ENCODE measurements at regions not wholly inside any gene's neighbourhood (a gene's known extent, or its start where the extent isn't known, plus 50 kb on each side); places are given as distances from the start of the nearest gene placed in this dataset.
"Not testable (repeated sequence)": the region's sequence is repeated elsewhere in the genome, so short reads cannot be mapped to it uniquely, and the experiment has no call there.

DNA sequence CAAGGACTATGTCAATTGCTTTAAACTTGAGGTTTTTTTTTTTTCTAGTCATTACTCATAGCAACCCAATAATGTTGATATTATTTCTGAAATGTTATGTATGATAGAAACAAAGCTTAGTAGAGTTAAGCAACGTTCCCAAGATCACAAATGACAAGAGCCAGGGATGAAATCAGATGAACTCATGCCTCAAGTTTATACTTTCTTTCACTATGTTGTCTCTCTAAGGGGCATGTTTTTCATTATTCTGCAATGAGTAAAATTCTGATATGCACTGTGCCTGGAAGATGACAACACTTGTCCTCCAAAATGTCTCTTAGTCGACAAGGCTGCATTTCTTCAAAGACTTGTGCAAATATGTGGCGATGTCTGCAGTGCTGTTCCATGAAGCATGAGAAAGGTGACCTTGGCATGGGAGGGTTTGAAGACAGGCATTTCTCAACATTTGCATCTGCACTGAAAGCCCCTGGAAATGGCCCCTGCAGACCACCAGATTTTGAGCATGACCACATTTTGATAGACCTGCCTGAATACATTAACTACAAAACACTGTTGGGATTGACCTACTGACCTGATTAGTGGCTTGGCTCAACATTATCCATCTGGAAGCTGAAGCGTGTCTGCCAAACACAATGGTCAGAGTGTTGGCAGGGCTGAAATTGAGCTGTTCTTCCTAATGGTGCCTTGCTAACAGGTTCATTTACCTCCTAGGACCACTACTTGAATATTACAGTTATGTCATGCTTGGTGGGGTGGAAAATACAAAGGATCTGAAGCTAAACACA lies 1027.5 kb downstream of the CDH11 start:
- Mint-ChIP-seq H3K9me3 (ENCODE audit: low read depth) (peaks cover 15% of the 10 kb centered on the region), H3K36me3 (ENCODE audit: low read depth) (no peaks in the 10 kb centered on the region), H3K27ac (no peak overlapping the region), H3K4me1 (no peaks in the 10 kb centered on the region), H3K4me3 (no peak overlapping the region), H3K27me3 (no peaks in the 10 kb centered on the region)
- no peak for DNase-seq
- ChIA-PET CTCF (no interaction called here), POLR2A (no interaction called here)
- ATAC-seq, result no peak
- intact Hi-C loops (cut with DNase I, micrococcal nuclease), result no loop called here

- ChIA-PET POLR2A (no interaction called here), CTCF (no interaction called here)
- no peak for DNase-seq
- Mint-ChIP-seq H3K27me3 (no peaks in the 10 kb centered on the region), H3K27ac (no peak overlapping the region), H3K36me3 (ENCODE audit: low read depth) (no peaks in the 10 kb centered on the region), H3K9me3 (ENCODE audit: low read depth) (peaks cover 17% of the 10 kb centered on the region), H3K4me3 (no peak overlapping the region), H3K4me1 (no peaks in the 10 kb centered on the region)
- intact Hi-C loops (cut with DNase I, micrococcal nuclease), result no loop called here
- ATAC-seq, result no peak
Measured at GRCh38 chr16:64092271-64092670, 1029.6 kb downstream of the CDH11 start.

- DNase-seq, result no peak
- H3K4me3 Mint-ChIP-seq, result no peak overlapping the region
Measured at GRCh38 chr16:64090327-64090726, 1031.5 kb downstream of the CDH11 start.

GRCh38 chr16:64089697-64090096 lies 1032.2 kb downstream of the CDH11 start:
- Mint-ChIP-seq H3K36me3 (ENCODE audit: low read depth) (no peaks in the 10 kb centered on the region), H3K4me3 (no peak overlapping the region), H3K9me3 (ENCODE audit: low read depth) (peaks cover 11% of the 10 kb centered on the region), H3K4me1 (no peaks in the 10 kb centered on the region), H3K27me3 (no peaks in the 10 kb centered on the region), H3K27ac (no peak overlapping the region)
- ATAC-seq (no peak), DNase-seq (no peak)
- intact Hi-C loops (cut with DNase I, micrococcal nuclease), result loop anchor here in 1 of 2 experiments (5.0 kb wide), 1 partner anchor 1028 kb away; no protein-coding TSS in a partner anchor
- POLR2A ChIA-PET, result no interaction called here
- CTCF ChIA-PET, result interaction anchor here (1.0 kb wide), 1 partner anchor 12 kb away, joined by 3 read pairs; no protein-coding TSS in a partner anchor

More at GRCh38 chr16:64090327-64090726, 1031.5 kb downstream of the CDH11 start:
- intact Hi-C loops (cut with DNase I, micrococcal nuclease), result no loop called here
- H3K9me3 Mint-ChIP-seq (ENCODE audit: low read depth), result peaks cover 15% of the 10 kb centered on the region
- H3K4me1 Mint-ChIP-seq, result no peaks in the 10 kb centered on the region
- H3K27ac Mint-ChIP-seq, result no peak overlapping the region
- ATAC-seq, result no peak
- POLR2A ChIA-PET, result no interaction called here
- CTCF ChIA-PET, result interaction anchor here (1.0 kb wide), 1 partner anchor 13 kb away, joined by 3 read pairs; no protein-coding TSS in a partner anchor
- H3K36me3 Mint-ChIP-seq (ENCODE audit: low read depth), result no peaks in the 10 kb centered on the region
- H3K27me3 Mint-ChIP-seq, result no peaks in the 10 kb centered on the region

DNA sequence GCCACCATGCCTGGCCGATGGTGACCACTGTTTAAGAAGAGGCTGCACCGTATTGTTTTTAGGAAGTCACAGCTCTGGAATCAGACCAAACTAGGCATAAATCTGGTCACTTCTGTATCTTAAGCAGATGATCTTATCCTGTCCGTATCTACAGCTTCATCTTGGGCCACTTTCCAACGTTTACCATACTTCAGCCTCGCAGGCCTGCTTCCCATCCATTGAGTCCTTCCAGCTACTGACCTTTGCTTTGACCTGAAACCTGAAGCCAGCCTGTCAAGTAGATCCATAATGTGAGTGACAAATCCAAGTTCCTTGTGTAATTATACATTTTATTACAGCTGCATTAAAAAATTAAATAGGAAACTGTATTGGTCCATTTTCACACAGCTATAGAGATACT lies 1033.0 kb downstream of the CDH11 start:
- H3K4me3 Mint-ChIP-seq, result no peak overlapping the region
- H3K27ac Mint-ChIP-seq, result no peak overlapping the region
- intact Hi-C loops (cut with DNase I, micrococcal nuclease), result loop anchor here in 1 of 2 experiments (5.0 kb wide), 1 partner anchor 1028 kb away; no protein-coding TSS in a partner anchor
- DNase-seq (no peak), ATAC-seq (no peak)
- no peaks in the 10 kb centered on the region for H3K4me1 Mint-ChIP-seq
- CTCF ChIA-PET, result no interaction called here
- no peaks in the 10 kb centered on the region for H3K27me3 Mint-ChIP-seq
- H3K36me3 Mint-ChIP-seq (ENCODE audit: low read depth), result no peaks in the 10 kb centered on the region
- POLR2A ChIA-PET, result no interaction called here
- H3K9me3 Mint-ChIP-seq (ENCODE audit: low read depth), result peaks cover 8% of the 10 kb centered on the region

DNA sequence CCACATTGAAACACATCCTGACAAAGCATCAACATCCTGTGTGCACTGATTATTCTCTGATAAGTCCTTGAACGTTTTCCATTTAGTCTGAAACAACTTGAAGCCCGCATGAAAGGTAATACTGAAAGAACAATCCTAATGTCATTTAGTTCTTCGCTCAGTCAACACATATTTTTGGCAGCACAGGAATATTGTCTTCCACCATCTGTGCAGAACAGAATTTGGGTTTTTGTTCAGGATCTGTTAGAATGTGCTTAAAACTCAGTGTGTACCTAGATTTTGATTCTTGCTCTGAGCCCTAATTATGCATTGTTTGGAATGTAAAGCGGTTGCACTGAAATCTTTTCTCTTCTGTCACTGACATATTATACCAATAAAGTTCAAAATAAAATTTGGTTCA lies 1036.6 kb downstream of the CDH11 start:
- Mint-ChIP-seq H3K4me3 (no peak overlapping the region), H3K27me3 (no peaks in the 10 kb centered on the region), H3K4me1 (no peaks in the 10 kb centered on the region), H3K9me3 (ENCODE audit: low read depth) (peaks cover 5% of the 10 kb centered on the region), H3K36me3 (ENCODE audit: low read depth) (no peaks in the 10 kb centered on the region), H3K27ac (no peak overlapping the region)
- ATAC-seq (no peak), DNase-seq (no peak)
- intact Hi-C loops (cut with DNase I, micrococcal nuclease), result loop anchor here in 1 of 2 experiments (5.0 kb wide), 1 partner anchor 1032 kb away; no protein-coding TSS in a partner anchor
- CTCF ChIA-PET, result no interaction called here
- POLR2A ChIA-PET, result no interaction called here

DNA sequence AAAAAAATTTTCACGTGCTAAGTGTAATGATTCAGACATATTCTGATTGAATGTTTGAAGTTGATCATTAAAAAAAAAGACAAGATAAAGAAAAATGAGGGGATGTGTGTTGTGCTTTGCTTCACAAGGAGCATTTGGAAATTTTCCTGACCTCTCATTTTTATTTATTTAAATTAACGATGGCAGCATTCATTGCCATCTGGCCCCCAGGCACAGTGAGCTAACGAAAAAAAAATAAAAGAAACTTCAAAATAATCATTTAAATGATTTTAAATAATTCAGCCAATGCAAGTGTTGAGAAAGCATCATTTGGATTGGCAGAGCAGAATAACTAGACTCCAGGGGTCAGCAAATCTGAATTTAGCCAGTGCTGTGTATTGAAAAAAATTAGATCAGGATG lies 1037.2 kb downstream of the CDH11 start:
- POLR2A ChIA-PET, result no interaction called here
- no peak overlapping the region for H3K27ac Mint-ChIP-seq
- DNase-seq (no peak), ATAC-seq (no peak)
- intact Hi-C loops (cut with DNase I, micrococcal nuclease), result loop anchor here in 1 of 2 experiments (5.0 kb wide), 1 partner anchor 1033 kb away; no protein-coding TSS in a partner anchor
- no peaks in the 10 kb centered on the region for H3K27me3 Mint-ChIP-seq
- CTCF ChIA-PET, result no interaction called here
- H3K9me3 Mint-ChIP-seq (ENCODE audit: low read depth), result peaks cover 5% of the 10 kb centered on the region
- no peaks in the 10 kb centered on the region for H3K36me3 Mint-ChIP-seq (ENCODE audit: low read depth)
- no peaks in the 10 kb centered on the region for H3K4me1 Mint-ChIP-seq
- no peak overlapping the region for H3K4me3 Mint-ChIP-seq

- peaks cover 3% of the 10 kb centered on the region for H3K9me3 Mint-ChIP-seq (ENCODE audit: low read depth)
- H3K4me3 Mint-ChIP-seq, result no peak overlapping the region
- DNase-seq (no peak), ATAC-seq (no peak)
- ChIA-PET CTCF (no interaction called here), POLR2A (no interaction called here)
- intact Hi-C loops (cut with DNase I, micrococcal nuclease), result no loop called here
- H3K27me3 Mint-ChIP-seq, result no peaks in the 10 kb centered on the region
- no peak overlapping the region for H3K27ac Mint-ChIP-seq
- H3K4me1 Mint-ChIP-seq, result no peaks in the 10 kb centered on the region
- H3K36me3 Mint-ChIP-seq (ENCODE audit: low read depth), result no peaks in the 10 kb centered on the region
Measured at GRCh38 chr16:64083428-64084129, 1038.3 kb downstream of the CDH11 start.

GRCh38 chr16:64077242-64077641 lies 1044.6 kb downstream of the CDH11 start:
- ChIA-PET CTCF (interaction anchor here (1.1 kb wide), 1 partner anchor 13 kb away, joined by 3 read pairs; no protein-coding TSS in a partner anchor), POLR2A (no interaction called here)
- Mint-ChIP-seq H3K27me3 (no peaks in the 10 kb centered on the region), H3K36me3 (ENCODE audit: low read depth) (no peaks in the 10 kb centered on the region), H3K4me1 (no peaks in the 10 kb centered on the region), H3K27ac (no peak overlapping the region), H3K9me3 (ENCODE audit: low read depth) (peaks cover 2% of the 10 kb centered on the region), H3K4me3 (no peak overlapping the region)
- ATAC-seq (no peak), DNase-seq (no peak)
- intact Hi-C loops (cut with DNase I, micrococcal nuclease), result no loop called here

DNA sequence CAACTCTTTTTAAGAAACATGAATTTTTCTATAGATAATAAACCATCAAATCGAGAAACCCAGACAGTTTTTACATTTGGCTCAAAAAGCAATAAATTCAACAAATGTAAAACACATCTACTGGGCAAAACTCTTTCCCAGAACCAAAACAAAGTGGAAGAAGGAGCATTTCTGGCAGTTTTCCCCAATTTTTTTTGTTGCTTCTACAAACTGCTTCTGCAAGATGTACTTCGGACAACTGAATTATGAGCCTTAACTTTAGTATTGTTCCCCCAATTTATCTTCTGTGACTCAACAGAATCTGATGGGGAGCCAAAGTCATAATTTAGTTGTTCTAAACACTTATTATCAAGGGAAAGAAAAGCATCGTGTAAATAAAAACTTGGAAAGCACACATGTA lies 1047.2 kb downstream of the CDH11 start:
- no peaks in the 10 kb centered on the region for H3K27me3 Mint-ChIP-seq
- ATAC-seq (no peak), DNase-seq (no peak)
- no peaks in the 10 kb centered on the region for H3K4me1 Mint-ChIP-seq
- H3K27ac Mint-ChIP-seq, result no peak overlapping the region
- intact Hi-C loops (cut with DNase I, micrococcal nuclease), result no loop called here
- ChIA-PET CTCF (no interaction called here), POLR2A (no interaction called here)
- H3K4me3 Mint-ChIP-seq, result no peak overlapping the region
- peaks cover 4% of the 10 kb centered on the region for H3K9me3 Mint-ChIP-seq (ENCODE audit: low read depth)
- H3K36me3 Mint-ChIP-seq (ENCODE audit: low read depth), result no peaks in the 10 kb centered on the region

DNA sequence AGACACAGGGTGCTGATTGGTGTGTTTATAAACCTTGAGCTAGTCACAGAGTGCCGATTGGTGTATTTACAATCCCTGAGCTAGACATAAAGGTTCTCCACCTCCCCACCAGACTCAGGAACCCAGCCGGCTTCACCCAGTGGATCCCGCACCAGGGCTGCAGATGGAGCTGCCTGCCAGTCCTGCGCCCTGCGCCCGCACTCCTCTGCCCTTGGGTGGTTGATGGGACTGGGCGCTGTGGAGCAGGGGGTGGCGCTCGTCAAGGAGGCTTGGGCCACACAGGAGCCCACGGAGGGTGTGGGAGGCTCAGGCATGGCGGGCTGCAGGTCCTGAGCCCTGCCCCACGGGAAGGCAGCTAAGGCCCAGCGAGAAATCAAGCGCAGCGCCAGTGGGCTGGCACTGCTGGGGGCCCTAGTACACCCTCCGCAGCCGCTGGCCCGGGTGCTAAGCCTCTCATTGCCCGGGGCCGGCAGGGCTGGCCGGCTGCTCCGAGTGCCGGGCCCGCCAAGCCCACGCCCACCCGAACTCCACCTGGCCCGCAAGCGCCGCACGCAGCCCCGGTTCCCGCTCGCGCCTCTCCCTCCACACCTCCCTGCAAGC lies 1049.6 kb downstream of the CDH11 start:
- ATAC-seq, CTCF ChIA-PET: not testable (repeated sequence)
- peaks cover 10% of the 10 kb centered on the region for H3K9me3 Mint-ChIP-seq (ENCODE audit: low read depth)

GRCh38 chr16:64065523-64065922 lies 1056.3 kb downstream of the CDH11 start:
- no peak overlapping the region for H3K4me3 Mint-ChIP-seq
- H3K9me3 Mint-ChIP-seq (ENCODE audit: low read depth), result peaks cover 10% of the 10 kb centered on the region
- intact Hi-C loops (cut with DNase I, micrococcal nuclease), result no loop called here
- ATAC-seq (no peak), DNase-seq (no peak)
- no peaks in the 10 kb centered on the region for H3K27me3 Mint-ChIP-seq
- CTCF ChIA-PET, result no interaction called here
- H3K4me1 Mint-ChIP-seq, result no peaks in the 10 kb centered on the region
- POLR2A ChIA-PET, result no interaction called here
- no peak overlapping the region for H3K27ac Mint-ChIP-seq
- no peaks in the 10 kb centered on the region for H3K36me3 Mint-ChIP-seq (ENCODE audit: low read depth)

More for the DNA sequence above, 1049.6 kb downstream of the CDH11 start:
- DNase-seq; H3K4me3 Mint-ChIP-seq; intact Hi-C loops (cut with DNase I, micrococcal nuclease); H3K27ac Mint-ChIP-seq; POLR2A ChIA-PET; H3K36me3 Mint-ChIP-seq (ENCODE audit: low read depth); H3K27me3 Mint-ChIP-seq; H3K4me1 Mint-ChIP-seq: not testable (repeated sequence)
